SIG-M5 treated with dmso at 0.1 percent for 504 hours (cell line): ENCODE measurements at regions not wholly inside any gene's neighbourhood (a gene's known extent, or its start where the extent isn't known, plus 50 kb on each side); places are given as distances from the start of the nearest gene placed in this dataset.

Experiments
- DNase-seq: peaks from one replicate; lab custom pipeline; 2025; ENCODE audit not compliant: unreplicated experiment; lab: John Stamatoyannopoulos, UW

GRCh38 chr9:109880276-109881169 is 100.5 kb downstream of the PALM2AKAP2 start:
- DNase-seq, result peak; percentile 42

- no peak for DNase-seq
Measured at GRCh38 chr9:109883623-109884022, 103.6 kb downstream of the PALM2AKAP2 start.

- DNase-seq, result no peak
Measured at GRCh38 chr9:109886041-109886440, 106.0 kb downstream of the PALM2AKAP2 start.

- DNase-seq, result no peak
Measured at GRCh38 chr9:109886617-109887016, 106.6 kb downstream of the PALM2AKAP2 start.

- DNase-seq, result no peak
Measured at GRCh38 chr9:109887079-109887478, 107.1 kb downstream of the PALM2AKAP2 start.

- DNase-seq, result no peak
Measured at GRCh38 chr9:109888695-109889094, 108.7 kb downstream of the PALM2AKAP2 start.

GRCh38 chr9:109889456-109889855 is 109.5 kb downstream of the PALM2AKAP2 start:
- DNase-seq, result no peak

GRCh38 chr9:109893241-109893640 is 113.2 kb downstream of the PALM2AKAP2 start:
- DNase-seq, result no peak

GRCh38 chr9:109894473-109894872 is 114.5 kb downstream of the PALM2AKAP2 start:
- no peak for DNase-seq

GRCh38 chr9:109894921-109895758 is 115.1 kb downstream of the PALM2AKAP2 start:
- DNase-seq, result no peak

- no peak for DNase-seq
Measured at GRCh38 chr9:109901201-109901600, 121.2 kb downstream of the PALM2AKAP2 start.

GRCh38 chr9:109903515-109904138 is 123.6 kb downstream of the PALM2AKAP2 start:
- DNase-seq, result peak; percentile 66

- DNase-seq, result no peak
Measured at GRCh38 chr9:109904666-109905065, 124.7 kb downstream of the PALM2AKAP2 start.

GRCh38 chr9:109905472-109905871 is 125.5 kb downstream of the PALM2AKAP2 start:
- DNase-seq, result no peak

GRCh38 chr9:109906766-109907382 is 126.9 kb downstream of the PALM2AKAP2 start:
- DNase-seq, result no peak

GRCh38 chr9:109907400-109907799 is 127.4 kb downstream of the PALM2AKAP2 start:
- no peak for DNase-seq

GRCh38 chr9:109907810-109908458 is 127.9 kb downstream of the PALM2AKAP2 start:
- DNase-seq, result no peak

GRCh38 chr9:109908459-109909390 is 128.7 kb downstream of the PALM2AKAP2 start:
- DNase-seq, result no peak
